Gastrocnemius medialis (tissue), 4 donors: ENCODE measurements at regions not wholly inside any gene's neighbourhood (a gene's known extent, or its start where the extent isn't known, plus 50 kb on each side); places are given as distances from the start of the nearest gene placed in this dataset.

ENCODE experiments used
- POLR2A ChIP-seq, 2 donors: fragments of 450-650 bp; IDR thresholded peaks; one replicate each; pipeline ENCODE4 v1.6.1; 2017; ENCODE audit warnings: antibody characterized with exemption in 2 of 2, mild to moderate bottlenecking in 2 of 2, moderate library complexity in 2 of 2
- TF ChIP-seq, protein P1 (sequence below), 5 experiments: fragments of 450-650 bp in 3 of 5; fragments of 200-600 bp in 2 of 5; sonication (generic) in 2 of 5; IDR thresholded peaks in 4 of 5; conservative IDR thresholded peaks in 1 of 5; 1 replicate in 4 of 5; 2 replicates in 1 of 5; pipeline ENCODE4 v1.5.1; 2016 to 2019; ENCODE audit warnings: antibody characterized with exemption in 5 of 5, mild to moderate bottlenecking in 3 of 5, moderate library complexity in 3 of 5

DNA sequence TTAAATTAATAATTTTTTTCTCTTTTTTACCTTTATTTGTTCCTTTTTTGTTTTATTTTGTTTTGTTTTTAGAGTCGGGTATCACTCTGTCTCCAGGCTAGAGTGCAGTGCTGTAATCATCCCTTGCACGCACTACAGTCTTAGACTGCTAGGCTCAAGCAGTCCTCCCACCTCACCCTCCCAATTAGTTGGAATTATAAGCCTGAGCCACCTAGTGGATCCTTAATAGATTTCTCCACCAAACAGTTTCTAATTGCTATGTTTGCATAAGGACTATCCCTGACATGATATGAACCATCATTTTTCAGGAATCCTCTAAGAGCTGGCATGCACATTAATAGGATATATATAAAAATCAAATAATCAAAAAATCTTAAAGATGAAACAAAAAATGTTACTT, 993.2 kb downstream of the OTOL1 start:
- TF ChIP-seq, protein P1, sequence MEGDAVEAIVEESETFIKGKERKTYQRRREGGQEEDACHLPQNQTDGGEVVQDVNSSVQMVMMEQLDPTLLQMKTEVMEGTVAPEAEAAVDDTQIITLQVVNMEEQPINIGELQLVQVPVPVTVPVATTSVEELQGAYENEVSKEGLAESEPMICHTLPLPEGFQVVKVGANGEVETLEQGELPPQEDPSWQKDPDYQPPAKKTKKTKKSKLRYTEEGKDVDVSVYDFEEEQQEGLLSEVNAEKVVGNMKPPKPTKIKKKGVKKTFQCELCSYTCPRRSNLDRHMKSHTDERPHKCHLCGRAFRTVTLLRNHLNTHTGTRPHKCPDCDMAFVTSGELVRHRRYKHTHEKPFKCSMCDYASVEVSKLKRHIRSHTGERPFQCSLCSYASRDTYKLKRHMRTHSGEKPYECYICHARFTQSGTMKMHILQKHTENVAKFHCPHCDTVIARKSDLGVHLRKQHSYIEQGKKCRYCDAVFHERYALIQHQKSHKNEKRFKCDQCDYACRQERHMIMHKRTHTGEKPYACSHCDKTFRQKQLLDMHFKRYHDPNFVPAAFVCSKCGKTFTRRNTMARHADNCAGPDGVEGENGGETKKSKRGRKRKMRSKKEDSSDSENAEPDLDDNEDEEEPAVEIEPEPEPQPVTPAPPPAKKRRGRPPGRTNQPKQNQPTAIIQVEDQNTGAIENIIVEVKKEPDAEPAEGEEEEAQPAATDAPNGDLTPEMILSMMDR (IDR thresholded peaks at IDR 0.05 in 4 of 5, conservative IDR thresholded peaks at IDR 0.05 in 1 of 5), result no peak
- no peak for TF ChIP-seq POLR2A (IDR thresholded peaks at IDR 0.05)
